HepG2 (cell line): ENCODE measurements at regions not wholly inside any gene's neighbourhood (a gene's known extent, or its start where the extent isn't known, plus 50 kb on each side); places are given as distances from the start of the nearest gene placed in this dataset.

ENCODE experiments used
- ATAC-seq: fragments of 200-7000 bp; cut with Tn5 transposase; 3 replicates; pipeline ENCODE4 v1.9.1; 2020; ENCODE audit warnings: mild to moderate bottlenecking, moderate library complexity
- BruUV-seq: library from RNA; stranded (reverse); fragments of 400-500 nt; replicated peaks from 2 replicates; lab custom pipeline; 2021; lab: Mats Ljungman, UMichigan
- CTCF ChIA-PET: fragments of 300-600 bp; formaldehyde crosslinking; extraction: SDS; loops from one replicate; lab custom pipeline; 2021; ENCODE audit warnings: low total read pairs, inconsistent platforms, low intra/inter-chr PET ratio; lab: Yijun Ruan, JAX
- POLR2A ChIA-PET: fragments of 350-600 bp; sonication (Branson Sonifier 250); formaldehyde crosslinking; loops from one replicate; lab custom pipeline; 2020; ENCODE audit warnings: antibody characterized with exemption, inconsistent platforms; lab: Yijun Ruan, JAX
- DNase-seq: peaks from one replicate; pipeline ENCODE4 v3.0.0-alpha.2; 2015; ENCODE audit warnings: low spot score
- FAIRE-seq: peaks from 3 replicates; lab custom pipeline; 2011; peaks lifted over from hg19 to GRCh38; lab: Jason Lieb, UNC
- H2AFZ ChIP-seq: one replicate; pipeline ENCODE4 v1.6.1; 2011; ENCODE audit warnings: low read length, inconsistent platforms
- H3K27ac ChIP-seq: fragments of 300-600 bp; 3 replicates; pipeline ENCODE4 v1.8.0; 2011; ENCODE audit warnings: mixed run types, mild to moderate bottlenecking, mixed read lengths, low read length, inconsistent platforms; ENCODE audit not compliant: insufficient read depth; ENCODE audit errors: extremely low read length
- H3K27me3 ChIP-seq, 2 experiments: fragments of 200-600 bp in 1 of 2; 2 replicates in 1 of 2; 3 replicates in 1 of 2; pipeline versions ENCODE4 v1.6.0 to v1.8.0; 2011; ENCODE audit warnings: low read length in 2 of 2, mild to moderate bottlenecking in 2 of 2, moderate library complexity in 2 of 2, inconsistent platforms in 1 of 2; ENCODE audit not compliant: insufficient read depth in 2 of 2, control insufficient read depth in 1 of 2
- H3K36me3 ChIP-seq, 2 experiments: fragments of 200-600 bp in 1 of 2; replicated peaks in 1 of 2; 2 replicates in 1 of 2; 3 replicates in 1 of 2; pipeline versions ENCODE4 v1.5.1 to v1.8.0; 2011; ENCODE audit warnings: low read length in 2 of 2, inconsistent platforms in 1 of 2; ENCODE audit not compliant: insufficient read depth in 2 of 2, control insufficient read depth in 1 of 2
- H3K4me1 ChIP-seq: 2 replicates; pipeline ENCODE4 v1.5.1; 2012; ENCODE audit warnings: low read length, inconsistent platforms; ENCODE audit not compliant: insufficient read depth
- H3K4me2 ChIP-seq: 2 replicates; pipeline ENCODE4 v1.6.0; 2011; ENCODE audit warnings: low read depth, low read length, inconsistent platforms
- H3K4me3 ChIP-seq, 3 experiments: fragments of 200-600 bp in 1 of 3; sonication (generic), shearing (Covaris generic) in 1 of 3; replicated peaks in 1 of 3; 2 replicates each; pipeline ENCODE4 v1.5.1; 2011 to 2016; ENCODE audit warnings: low read length in 3 of 3, inconsistent platforms in 2 of 3, low read depth in 2 of 3, mild to moderate bottlenecking in 2 of 3, control low read depth in 1 of 3, mixed read lengths in 1 of 3; ENCODE audit not compliant: insufficient read depth in 1 of 3
- H3K79me2 ChIP-seq: one replicate; pipeline ENCODE4 v1.6.1; 2011; ENCODE audit warnings: low read length, inconsistent platforms; ENCODE audit not compliant: insufficient read depth
- H3K9ac ChIP-seq: 2 replicates; pipeline ENCODE4 v1.6.0; 2011; ENCODE audit warnings: mild to moderate bottlenecking, low read depth, low read length, inconsistent platforms; ENCODE audit not compliant: insufficient read depth
- H3K9me3 ChIP-seq: 2 replicates; pipeline ENCODE4 v1.5.1; 2012; ENCODE audit warnings: mild to moderate bottlenecking, low read length
- H4K20me1 ChIP-seq: 2 replicates; pipeline ENCODE4 v1.6.0; 2011; ENCODE audit warnings: inconsistent platforms, mild to moderate bottlenecking, low read length, moderate library complexity; ENCODE audit not compliant: insufficient read depth
- CBX2 ChIP-seq, 2 experiments: fragments of 200-600 bp in 1 of 2; sonication (generic); formaldehyde crosslinking in 1 of 2; IDR thresholded peaks; 2 replicates each; pipeline versions ENCODE4 v1.7.0 to v1.8.1; 2018 to 2022; ENCODE audit warnings: low read depth in 2 of 2, low read length in 1 of 2, mild to moderate bottlenecking in 1 of 2, missing genetic modification reagents in 1 of 2
- CSRNP2 ChIP-seq: sonication (generic); formaldehyde crosslinking; conservative IDR thresholded peaks from 2 replicates; pipeline ENCODE4 v1.8.0; 2022; ENCODE audit warnings: low read depth, missing genetic modification reagents
- HES4 ChIP-seq: sonication (generic); formaldehyde crosslinking; IDR thresholded peaks from 2 replicates; pipeline ENCODE4 v1.9.0; 2021; ENCODE audit warnings: mild to moderate bottlenecking, missing genetic modification reagents, borderline replicate concordance
- HNF1A ChIP-seq, 2 experiments: sonication (generic) in 1 of 2; formaldehyde crosslinking in 1 of 2; IDR thresholded peaks; 2 replicates each; pipeline versions ENCODE4 v1.4.0 to v1.6.1; 2016 to 2020; ENCODE audit warnings: borderline replicate concordance in 1 of 2, low read depth in 1 of 2, mild to moderate bottlenecking in 1 of 2, missing genetic modification reagents in 1 of 2
- HOXA7 ChIP-seq: sonication (generic); formaldehyde crosslinking; IDR thresholded peaks from 2 replicates; pipeline ENCODE4 v1.8.1; 2022; ENCODE audit warnings: mild to moderate bottlenecking, missing genetic modification reagents, moderate library complexity
- PHF5A ChIP-seq: IDR thresholded peaks from one replicate; pipeline ENCODE4 v1.6.1; 2018; ENCODE audit warnings: low read depth, missing genetic modification reagents; ENCODE audit not compliant: unreplicated experiment
- POGK ChIP-seq: sonication (generic); formaldehyde crosslinking; conservative IDR thresholded peaks from 2 replicates; pipeline ENCODE4 v1.8.0; 2022; ENCODE audit warnings: mild to moderate bottlenecking, moderate library complexity, missing genetic modification reagents
- SRF ChIP-seq: IDR thresholded peaks from 2 replicates; pipeline ENCODE4 v1.6.1; 2011; ENCODE audit warnings: mild to moderate bottlenecking, low read depth, low read length, moderate library complexity
- ZBTB44 ChIP-seq: sonication (generic); formaldehyde crosslinking; IDR thresholded peaks from 2 replicates; pipeline ENCODE4 v1.4.0; 2020; ENCODE audit warnings: missing genetic modification reagents
- ZNF33A ChIP-seq: sonication (generic); formaldehyde crosslinking; IDR thresholded peaks from 2 replicates; pipeline ENCODE4 v1.5.1; 2020; ENCODE audit warnings: missing genetic modification reagents, mild to moderate bottlenecking, moderate library complexity, borderline replicate concordance
- ZNF382 ChIP-seq: sonication (generic); formaldehyde crosslinking; IDR thresholded peaks from 2 replicates; pipeline ENCODE4 v1.5.0; 2020; ENCODE audit warnings: missing genetic modification reagents, mild to moderate bottlenecking, borderline replicate concordance
- ZNF556 ChIP-seq: sonication (generic); formaldehyde crosslinking; IDR thresholded peaks from 2 replicates; pipeline ENCODE4 v1.4.0; 2020; ENCODE audit warnings: mild to moderate bottlenecking, missing genetic modification reagents, borderline replicate concordance
- ZNF749 ChIP-seq: sonication (generic); formaldehyde crosslinking; IDR thresholded peaks from 2 replicates; pipeline ENCODE4 v1.8.0; 2022; ENCODE audit warnings: mild to moderate bottlenecking, missing genetic modification reagents, moderate library complexity, borderline replicate concordance
- WGBS: methylation state at CpG from one replicate; pipeline ENCODE4 v1.1.6; 2017; ENCODE audit warnings: low lambda C conversion rate; 5-methylcytosine and 5-hydroxymethylcytosine counted together
- in situ Hi-C: cut with HindIII; loops from 2 replicates; pipeline ENCODE4 v1.10.0; 2017; ENCODE audit warnings: low pct_unique_long_range_greater_than_20kb; ENCODE audit not compliant: extremely low pct_ligation_motif_present
- intact Hi-C: fragments of 100-400 bp; cut with micrococcal nuclease; formaldehyde crosslinking; loops from one replicate; pipeline ENCODE4 v1.10.0; 2022; ENCODE audit not compliant: unreplicated experiment

- TF ChIP-seq ZNF749 (CRISPR knock-in tag) = no peak
- TF ChIP-seq CSRNP2 (CRISPR knock-in tag) = no peak
- TF ChIP-seq, all 625 proteins: peak for 0
These were observed 1050.7 kb upstream of the CELF4 start (continued) for GRCh38 chr18:38616306-38616705.

- intact Hi-C loops (no loop called here), in situ Hi-C loops (no loop called here)
- H3K4me2 ChIP-seq = no peak overlapping the region
- no peak for ATAC-seq
- ChIA-PET CTCF (no interaction called here), POLR2A (no interaction called here)
- H3K9me3 ChIP-seq = no peaks in the 10 kb centered on the region
- H3K9ac ChIP-seq = no peak overlapping the region
- 59% methylated on average over 2 of the region's 2 CpGs for WGBS
- no peaks in the 10 kb centered on the region for H3K79me2 ChIP-seq
- H3K4me1 ChIP-seq = no peaks in the 10 kb centered on the region
- H3K4me3 ChIP-seq = no peak overlapping the region
- FAIRE-seq = no peak
- DNase-seq = no peak
- H3K27me3 ChIP-seq = no peaks in the 10 kb centered on the region; a peak in 1 of 5 replicates
- no peaks in the 10 kb centered on the region for H3K36me3 ChIP-seq
- no peaks in the 10 kb centered on the region for H4K20me1 ChIP-seq
- H3K27ac ChIP-seq = no peak overlapping the region
- no peak overlapping the region for H2AFZ ChIP-seq
- BruUV-seq = no TSS peak
- TF ChIP-seq POGK (CRISPR knock-in tag) (no peak), ZNF33A (CRISPR knock-in tag) (no peak), CBX2 (IDR thresholded peaks at IDR 0.05; ENCODE audit: low read depth, low read length) (no peak), CBX2 (CRISPR knock-in tag; IDR thresholded peaks at IDR 0.05; ENCODE audit: low read depth) (no peak), HOXA7 (CRISPR knock-in tag) (no peak), PHF5A (no peak), SRF (no peak), HNF1A (IDR thresholded peaks at IDR 0.05; ENCODE audit: low read depth) (no peak), HNF1A (CRISPR knock-in tag; IDR thresholded peaks at IDR 0.05; ENCODE audit: borderline replicate concordance) (no peak), ZNF382 (no peak), ZBTB44 (CRISPR knock-in tag) (no peak), HES4 (no peak), ZNF556 (CRISPR knock-in tag) (no peak)
These were observed 1047.3 kb upstream of the CELF4 start for GRCh38 chr18:38612904-38613303.
